HepG2 (cell line): ENCODE measurements at regions not wholly inside any gene's neighbourhood (a gene's known extent, or its start where the extent isn't known, plus 50 kb on each side); places are given as distances from the start of the nearest gene placed in this dataset.

Experiments used
- ATAC-seq: fragments of 200-7000 bp; cut with Tn5 transposase; 3 replicates; pipeline ENCODE4 v1.9.1; 2020; ENCODE audit warnings: mild to moderate bottlenecking, moderate library complexity
- BruUV-seq: library from RNA; stranded (reverse); fragments of 400-500 nt; replicated peaks from 2 replicates; lab custom pipeline; 2021; lab: Mats Ljungman, UMichigan
- CTCF ChIA-PET: fragments of 300-600 bp; formaldehyde crosslinking; extraction: SDS; loops from one replicate; lab custom pipeline; 2021; ENCODE audit warnings: low total read pairs, inconsistent platforms, low intra/inter-chr PET ratio; lab: Yijun Ruan, JAX
- POLR2A ChIA-PET: fragments of 350-600 bp; sonication (Branson Sonifier 250); formaldehyde crosslinking; loops from one replicate; lab custom pipeline; 2020; ENCODE audit warnings: antibody characterized with exemption, inconsistent platforms; lab: Yijun Ruan, JAX
- DNase-seq: peaks from one replicate; pipeline ENCODE4 v3.0.0-alpha.2; 2015; ENCODE audit warnings: low spot score
- FAIRE-seq: peaks from 3 replicates; lab custom pipeline; 2011; peaks lifted over from hg19 to GRCh38; lab: Jason Lieb, UNC
- H2AFZ ChIP-seq: one replicate; pipeline ENCODE4 v1.6.1; 2011; ENCODE audit warnings: low read length, inconsistent platforms
- H3K27ac ChIP-seq: fragments of 300-600 bp; 3 replicates; pipeline ENCODE4 v1.8.0; 2011; ENCODE audit warnings: mixed run types, mild to moderate bottlenecking, mixed read lengths, low read length, inconsistent platforms; ENCODE audit not compliant: insufficient read depth; ENCODE audit errors: extremely low read length
- H3K27me3 ChIP-seq, 2 experiments: fragments of 200-600 bp in 1 of 2; 2 replicates in 1 of 2; 3 replicates in 1 of 2; pipeline versions ENCODE4 v1.6.0 to v1.8.0; 2011; ENCODE audit warnings: low read length in 2 of 2, mild to moderate bottlenecking in 2 of 2, moderate library complexity in 2 of 2, inconsistent platforms in 1 of 2; ENCODE audit not compliant: insufficient read depth in 2 of 2, control insufficient read depth in 1 of 2
- H3K36me3 ChIP-seq, 2 experiments: fragments of 200-600 bp in 1 of 2; replicated peaks in 1 of 2; 2 replicates in 1 of 2; 3 replicates in 1 of 2; pipeline versions ENCODE4 v1.5.1 to v1.8.0; 2011; ENCODE audit warnings: low read length in 2 of 2, inconsistent platforms in 1 of 2; ENCODE audit not compliant: insufficient read depth in 2 of 2, control insufficient read depth in 1 of 2
- H3K4me1 ChIP-seq: 2 replicates; pipeline ENCODE4 v1.5.1; 2012; ENCODE audit warnings: low read length, inconsistent platforms; ENCODE audit not compliant: insufficient read depth
- H3K4me2 ChIP-seq: 2 replicates; pipeline ENCODE4 v1.6.0; 2011; ENCODE audit warnings: low read depth, low read length, inconsistent platforms
- H3K4me3 ChIP-seq, 3 experiments: fragments of 200-600 bp in 1 of 3; sonication (generic), shearing (Covaris generic) in 1 of 3; replicated peaks in 1 of 3; 2 replicates each; pipeline ENCODE4 v1.5.1; 2011 to 2016; ENCODE audit warnings: low read length in 3 of 3, inconsistent platforms in 2 of 3, low read depth in 2 of 3, mild to moderate bottlenecking in 2 of 3, control low read depth in 1 of 3, mixed read lengths in 1 of 3; ENCODE audit not compliant: insufficient read depth in 1 of 3
- H3K79me2 ChIP-seq: one replicate; pipeline ENCODE4 v1.6.1; 2011; ENCODE audit warnings: low read length, inconsistent platforms; ENCODE audit not compliant: insufficient read depth
- H3K9ac ChIP-seq: 2 replicates; pipeline ENCODE4 v1.6.0; 2011; ENCODE audit warnings: mild to moderate bottlenecking, low read depth, low read length, inconsistent platforms; ENCODE audit not compliant: insufficient read depth
- H3K9me3 ChIP-seq: 2 replicates; pipeline ENCODE4 v1.5.1; 2012; ENCODE audit warnings: mild to moderate bottlenecking, low read length
- H4K20me1 ChIP-seq: 2 replicates; pipeline ENCODE4 v1.6.0; 2011; ENCODE audit warnings: inconsistent platforms, mild to moderate bottlenecking, low read length, moderate library complexity; ENCODE audit not compliant: insufficient read depth
- HHEX ChIP-seq: IDR thresholded peaks from 2 replicates; pipeline ENCODE4 v1.6.1; 2016; ENCODE audit warnings: control low read depth
- HMG20A ChIP-seq: IDR thresholded peaks from 2 replicates; pipeline ENCODE4 v1.6.1; 2016; ENCODE audit warnings: borderline replicate concordance
- HMG20B ChIP-seq: conservative IDR thresholded peaks from 2 replicates; pipeline ENCODE4 v1.6.1; 2016; ENCODE audit warnings: missing genetic modification reagents, missing compliant biosample characterization
- HNRNPL ChIP-seq: fragments of 200-400 bp; formaldehyde crosslinking; IDR thresholded peaks from 2 replicates; pipeline ENCODE4 v1.6.1; 2017; ENCODE audit warnings: mild to moderate bottlenecking, low read depth, low read length
- IRF2 ChIP-seq: IDR thresholded peaks from 2 replicates; pipeline ENCODE4 v1.6.1; 2018; ENCODE audit warnings: missing genetic modification reagents, missing compliant biosample characterization
- KLF11 ChIP-seq: IDR thresholded peaks from 2 replicates; pipeline ENCODE4 v1.6.1; 2016; ENCODE audit warnings: missing compliant biosample characterization
- KLF6 ChIP-seq: IDR thresholded peaks from 2 replicates; pipeline ENCODE4 v1.8.0; 2016; ENCODE audit warnings: missing biosample characterization, missing genetic modification reagents
- MEIS2 ChIP-seq: sonication (generic); formaldehyde crosslinking; IDR thresholded peaks from 2 replicates; pipeline ENCODE4 v1.9.0; 2021; ENCODE audit warnings: mild to moderate bottlenecking, missing genetic modification reagents
- MYPOP ChIP-seq: sonication (generic); formaldehyde crosslinking; IDR thresholded peaks from 2 replicates; pipeline ENCODE4 v1.8.1; 2023; ENCODE audit warnings: mild to moderate bottlenecking, moderate library complexity, missing genetic modification reagents
- PRDM4 ChIP-seq: sonication (generic); formaldehyde crosslinking; IDR thresholded peaks from 2 replicates; pipeline ENCODE4 v1.9.0; 2021; ENCODE audit warnings: missing genetic modification reagents, borderline replicate concordance
- SMYD3 ChIP-seq: sonication (generic); formaldehyde crosslinking; IDR thresholded peaks from 2 replicates; pipeline ENCODE4 v1.8.1; 2023; ENCODE audit warnings: mild to moderate bottlenecking, missing genetic modification reagents
- ZKSCAN8 ChIP-seq: IDR thresholded peaks from 2 replicates; pipeline ENCODE4 v1.6.1; 2016; ENCODE audit warnings: borderline replicate concordance, missing genetic modification reagents, missing compliant biosample characterization
- ZNF597 ChIP-seq: sonication (generic); formaldehyde crosslinking; IDR thresholded peaks from 2 replicates; pipeline ENCODE4 v1.5.0; 2020; ENCODE audit warnings: missing genetic modification reagents
- WGBS: methylation state at CpG from one replicate; pipeline ENCODE4 v1.1.6; 2017; ENCODE audit warnings: low lambda C conversion rate; 5-methylcytosine and 5-hydroxymethylcytosine counted together
- in situ Hi-C: cut with HindIII; loops from 2 replicates; pipeline ENCODE4 v1.10.0; 2017; ENCODE audit warnings: low pct_unique_long_range_greater_than_20kb; ENCODE audit not compliant: extremely low pct_ligation_motif_present
- intact Hi-C: fragments of 100-400 bp; cut with micrococcal nuclease; formaldehyde crosslinking; loops from one replicate; pipeline ENCODE4 v1.10.0; 2022; ENCODE audit not compliant: unreplicated experiment

- H3K9ac ChIP-seq, result no peak overlapping the region
- H4K20me1 ChIP-seq, result no peaks in the 10 kb centered on the region
- no peak for ATAC-seq
- intact Hi-C loops, result no loop called here
- no peak overlapping the region for H3K27ac ChIP-seq
- no peak for DNase-seq
- no peak for FAIRE-seq
- H3K27me3 ChIP-seq, result no peaks in the 10 kb centered on the region; a peak in 2 of 5 replicates
- no peaks in the 10 kb centered on the region for H3K79me2 ChIP-seq
- H3K4me1 ChIP-seq, result no peaks in the 10 kb centered on the region
- no peak overlapping the region for H3K4me2 ChIP-seq
- H3K4me3 ChIP-seq, result no peak overlapping the region
- H2AFZ ChIP-seq, result no peak overlapping the region
- ChIA-PET CTCF (no interaction called here), POLR2A (no interaction called here)
- no peaks in the 10 kb centered on the region for H3K36me3 ChIP-seq
- H3K9me3 ChIP-seq, result no peaks in the 10 kb centered on the region
- BruUV-seq, result no TSS peak
- in situ Hi-C loops, result no loop called here
- TF ChIP-seq HNRNPL (no peak), HHEX (no peak), HMG20A (CRISPR knock-in tag) (no peak), ZKSCAN8 (CRISPR knock-in tag) (no peak), MEIS2 (CRISPR knock-in tag) (no peak), PRDM4 (CRISPR knock-in tag) (no peak), HMG20B (CRISPR knock-in tag) (no peak), SMYD3 (no peak), IRF2 (no peak), KLF11 (CRISPR knock-in tag) (no peak), KLF6 (CRISPR knock-in tag) (no peak), MYPOP (CRISPR knock-in tag) (no peak), ZNF597 (CRISPR knock-in tag) (no peak)
- 34% methylated on average over 3 of the region's 5 CpGs for WGBS
These were observed 236.0 kb downstream of the MED10 start for GRCh38 chr5:6142353-6142752.
